ENCODE measurements at regions not wholly inside any gene's neighbourhood (a gene's known extent, or its start where the extent isn't known, plus 50 kb on each side); places are given as distances from the start of the nearest gene placed in this dataset.

DNA sequence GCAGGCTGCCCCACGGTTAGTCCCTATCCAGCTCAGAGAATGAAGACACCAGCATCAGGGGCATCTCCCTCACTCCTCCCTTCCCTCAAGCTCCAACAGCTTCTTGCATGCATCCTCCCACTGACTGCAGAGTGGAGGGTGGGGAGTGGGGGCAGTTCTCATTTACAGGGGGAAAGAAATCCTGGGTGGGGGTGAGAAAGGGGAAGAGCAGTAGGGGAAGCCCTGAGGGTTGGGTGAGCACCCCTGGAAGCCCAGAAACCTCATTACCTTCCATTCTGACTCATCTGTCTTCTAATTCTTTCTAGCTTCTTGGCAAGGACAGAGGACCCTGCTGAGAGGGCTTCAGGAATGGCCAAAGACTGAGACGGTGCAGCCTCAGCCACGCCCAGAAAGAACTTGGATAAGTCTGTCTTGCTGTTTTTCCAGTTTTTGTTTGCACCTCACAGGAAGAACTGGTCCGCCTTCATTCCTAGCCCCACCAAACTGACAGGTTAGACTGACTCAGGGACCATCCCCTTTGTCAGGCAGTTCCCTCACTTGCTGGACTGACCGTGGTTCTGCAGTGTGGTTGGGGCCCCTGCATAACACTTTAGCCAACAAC is 52.5 kb upstream of the WSB1 start:
- no peak overlapping the region for H3K4me3 ChIP-seq (ENCODE audit: low read depth, low read length)

GRCh38 chr17:27242951-27243350 is 51.0 kb upstream of the WSB1 start:
- no peak overlapping the region for H3K4me3 ChIP-seq (ENCODE audit: low read depth, low read length)
- H3K4me1 ChIP-seq (ENCODE audit: control insufficient read depth, insufficient read depth, low read length, unreplicated experiment): peaks cover 37% of the 10 kb centered on the region
- no peaks in the 10 kb centered on the region for H3K36me3 ChIP-seq (ENCODE audit: insufficient read depth, low read length)
- H2AFZ ChIP-seq (ENCODE audit: low read length, unreplicated experiment): no peak overlapping the region
- H3K79me2 ChIP-seq (ENCODE audit: control insufficient read depth, insufficient read depth, low read length, unreplicated experiment): no peaks in the 10 kb centered on the region
- no peaks in the 10 kb centered on the region for H3K27me3 ChIP-seq (ENCODE audit: insufficient read depth, low read length)
- no peak overlapping the region for H3K27ac ChIP-seq (ENCODE audit: low read depth, low read length)

More for the DNA sequence above, 52.5 kb upstream of the WSB1 start:
- Histone ChIP-seq H3K4me1 (ENCODE audit: control insufficient read depth, insufficient read depth, low read length, unreplicated experiment) (peaks cover 32% of the 10 kb centered on the region), H3K79me2 (ENCODE audit: control insufficient read depth, insufficient read depth, low read length, unreplicated experiment) (no peaks in the 10 kb centered on the region), H3K36me3 (ENCODE audit: insufficient read depth, low read length) (no peaks in the 10 kb centered on the region), H3K27ac (ENCODE audit: low read depth, low read length) (no peak overlapping the region), H2AFZ (ENCODE audit: low read length, unreplicated experiment) (no peak overlapping the region), H3K27me3 (ENCODE audit: insufficient read depth, low read length) (no peaks in the 10 kb centered on the region)

DNA sequence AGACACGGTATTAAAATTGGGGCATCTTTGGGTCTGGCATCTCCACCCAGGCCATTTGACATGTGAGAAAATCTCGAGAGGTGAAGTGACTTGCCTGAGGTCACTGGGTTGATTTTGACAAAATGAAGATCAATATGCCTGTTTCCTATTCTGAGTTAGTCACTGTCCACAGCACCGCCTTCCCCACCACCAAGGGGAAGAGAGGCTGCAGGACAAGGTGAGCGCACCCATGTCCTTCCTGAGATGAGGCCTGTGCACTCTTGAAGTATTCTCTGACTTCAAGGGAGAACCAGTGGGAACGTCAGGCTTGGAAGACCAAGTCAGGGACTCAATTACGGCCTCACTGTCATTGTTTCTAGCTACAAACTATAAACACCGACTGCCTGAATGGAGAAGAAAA is 49.9 kb upstream of the WSB1 start:
- Histone ChIP-seq H3K27me3 (ENCODE audit: insufficient read depth, low read length) (no peaks in the 10 kb centered on the region), H3K4me1 (ENCODE audit: control insufficient read depth, insufficient read depth, low read length, unreplicated experiment) (peaks cover 39% of the 10 kb centered on the region), H3K4me3 (ENCODE audit: low read depth, low read length) (peak overlapping the region; percentile 70; the same call in 1 of the 2 replicates), H3K27ac (ENCODE audit: low read depth, low read length) (peak overlapping the region; percentile 96), H2AFZ (ENCODE audit: low read length, unreplicated experiment) (peak overlapping the region; percentile 43), H3K36me3 (ENCODE audit: insufficient read depth, low read length) (no peaks in the 10 kb centered on the region), H3K79me2 (ENCODE audit: control insufficient read depth, insufficient read depth, low read length, unreplicated experiment) (no peaks in the 10 kb centered on the region)

Measured in ACC112 (cell line).